Colon (tissue), 2 donors: ENCODE measurements at regions not wholly inside any gene's neighbourhood (a gene's known extent, or its start where the extent isn't known, plus 50 kb on each side); places are given as distances from the start of the nearest gene placed in this dataset.

Experiments
- FAIRE-seq: peaks from 2 replicates; lab custom pipeline; 2012; peaks lifted over from hg19 to GRCh38; lab: Jason Lieb, UNC
- donor health status: control.
- donor health status: control.

- FAIRE-seq = no peak
These were observed 182.8 kb downstream of the PIK3C3 start for GRCh38 chr18:42137693-42138375.

- no peak for FAIRE-seq
These were observed 186.4 kb downstream of the PIK3C3 start for GRCh38 chr18:42141439-42141838.

GRCh38 chr18:42155024-42155423 lies 200.0 kb downstream of the PIK3C3 start:
- FAIRE-seq = no peak

- FAIRE-seq = no peak
These were observed 201.2 kb downstream of the PIK3C3 start for GRCh38 chr18:42156281-42156680.

GRCh38 chr18:42157420-42157819 lies 202.4 kb downstream of the PIK3C3 start:
- no peak for FAIRE-seq

- no peak for FAIRE-seq
These were observed 202.8 kb downstream of the PIK3C3 start for GRCh38 chr18:42157878-42158277.

- no peak for FAIRE-seq
These were observed 204.1 kb downstream of the PIK3C3 start for GRCh38 chr18:42159146-42159545.

- no peak for FAIRE-seq
These were observed 208.3 kb downstream of the PIK3C3 start for GRCh38 chr18:42163321-42163720.

- no peak for FAIRE-seq
These were observed 209.5 kb downstream of the PIK3C3 start for GRCh38 chr18:42164556-42164955.

GRCh38 chr18:42165922-42166513 lies 211.0 kb downstream of the PIK3C3 start:
- no peak for FAIRE-seq

GRCh38 chr18:42168487-42168886 lies 213.5 kb downstream of the PIK3C3 start:
- FAIRE-seq = no peak

GRCh38 chr18:42168907-42169306 lies 213.9 kb downstream of the PIK3C3 start:
- no peak for FAIRE-seq

- no peak for FAIRE-seq
These were observed 219.9 kb downstream of the PIK3C3 start for GRCh38 chr18:42174909-42175308.

- no peak for FAIRE-seq
These were observed 221.6 kb downstream of the PIK3C3 start for GRCh38 chr18:42176599-42176998.

- no peak for FAIRE-seq
These were observed 222.4 kb downstream of the PIK3C3 start for GRCh38 chr18:42177390-42177789.

- no peak for FAIRE-seq
These were observed 223.5 kb downstream of the PIK3C3 start for GRCh38 chr18:42178376-42179080.

GRCh38 chr18:42179542-42180121 lies 224.6 kb downstream of the PIK3C3 start:
- no peak for FAIRE-seq

- FAIRE-seq = no peak
These were observed 226.4 kb downstream of the PIK3C3 start for GRCh38 chr18:42181474-42181873.

GRCh38 chr18:42182728-42183700 lies 228.0 kb downstream of the PIK3C3 start:
- FAIRE-seq = no peak

GRCh38 chr18:42183746-42184145 lies 228.7 kb downstream of the PIK3C3 start:
- FAIRE-seq = no peak

- no peak for FAIRE-seq
These were observed 229.8 kb downstream of the PIK3C3 start for GRCh38 chr18:42184685-42185477.
